ENCODE measurements at regions not wholly inside any gene's neighbourhood (a gene's known extent, or its start where the extent isn't known, plus 50 kb on each side); places are given as distances from the start of the nearest gene placed in this dataset.

DNA sequence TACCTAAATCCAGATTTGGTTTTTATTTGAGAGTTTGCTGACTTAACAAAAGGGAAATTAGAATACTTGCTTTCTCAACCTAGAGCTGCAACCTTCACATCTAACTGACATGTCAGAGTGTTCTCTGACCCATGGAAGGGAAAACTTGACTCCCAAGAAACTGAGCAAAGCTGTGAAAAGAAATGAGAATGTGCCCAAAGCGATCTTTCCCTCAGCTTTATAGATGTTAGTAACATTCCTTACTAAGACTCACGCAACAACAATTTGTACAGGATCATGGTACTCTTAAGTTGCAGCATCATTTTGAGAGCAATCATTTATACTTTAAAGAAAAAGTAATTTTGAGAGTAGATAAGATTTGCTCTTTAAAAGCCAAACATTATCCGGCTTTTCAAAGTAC, 117.0 kb upstream of the FBXL7 start:
- TF ChIP-seq, protein P1, sequence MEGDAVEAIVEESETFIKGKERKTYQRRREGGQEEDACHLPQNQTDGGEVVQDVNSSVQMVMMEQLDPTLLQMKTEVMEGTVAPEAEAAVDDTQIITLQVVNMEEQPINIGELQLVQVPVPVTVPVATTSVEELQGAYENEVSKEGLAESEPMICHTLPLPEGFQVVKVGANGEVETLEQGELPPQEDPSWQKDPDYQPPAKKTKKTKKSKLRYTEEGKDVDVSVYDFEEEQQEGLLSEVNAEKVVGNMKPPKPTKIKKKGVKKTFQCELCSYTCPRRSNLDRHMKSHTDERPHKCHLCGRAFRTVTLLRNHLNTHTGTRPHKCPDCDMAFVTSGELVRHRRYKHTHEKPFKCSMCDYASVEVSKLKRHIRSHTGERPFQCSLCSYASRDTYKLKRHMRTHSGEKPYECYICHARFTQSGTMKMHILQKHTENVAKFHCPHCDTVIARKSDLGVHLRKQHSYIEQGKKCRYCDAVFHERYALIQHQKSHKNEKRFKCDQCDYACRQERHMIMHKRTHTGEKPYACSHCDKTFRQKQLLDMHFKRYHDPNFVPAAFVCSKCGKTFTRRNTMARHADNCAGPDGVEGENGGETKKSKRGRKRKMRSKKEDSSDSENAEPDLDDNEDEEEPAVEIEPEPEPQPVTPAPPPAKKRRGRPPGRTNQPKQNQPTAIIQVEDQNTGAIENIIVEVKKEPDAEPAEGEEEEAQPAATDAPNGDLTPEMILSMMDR (conservative IDR thresholded peaks at IDR 0.05; ENCODE audit: low read depth, low read length): no peak
- TF ChIP-seq EZH2phosphoT487 (IDR thresholded peaks at IDR 0.05; ENCODE audit: borderline replicate concordance, low read length): no peak

All from PC-3 (cell line).